ENCODE measurements at regions not wholly inside any gene's neighbourhood (a gene's known extent, or its start where the extent isn't known, plus 50 kb on each side); places are given as distances from the start of the nearest gene placed in this dataset.
A peak's percentile ranks its signal among the peaks of the same experiment; 100 is the strongest.

GRCh38 chr3:110070161-110070916, 733.0 kb upstream of the DPPA4 start:
- ATAC-seq = no peak

GRCh38 chr3:110074095-110074494, 736.7 kb upstream of the DPPA4 start:
- ATAC-seq (no peak), DNase-seq (ENCODE audit: low spot score) (no peak)

More at GRCh38 chr3:110070161-110070916, 733.0 kb upstream of the DPPA4 start:
- no peak for DNase-seq (ENCODE audit: low spot score)

GRCh38 chr3:110077093-110077492, 739.7 kb upstream of the DPPA4 start:
- ATAC-seq (no peak), DNase-seq (ENCODE audit: low spot score) (no peak)

GRCh38 chr3:110093411-110093810, 756.1 kb upstream of the DPPA4 start:
- DNase-seq (ENCODE audit: low spot score) = no peak
- no peak for ATAC-seq

GRCh38 chr3:110093812-110094401, 756.6 kb upstream of the DPPA4 start:
- no peak for ATAC-seq
- no peak for DNase-seq (ENCODE audit: low spot score)

GRCh38 chr3:110099711-110100110, 762.4 kb upstream of the DPPA4 start:
- no peak for ATAC-seq
- DNase-seq (ENCODE audit: low spot score) = no peak

GRCh38 chr3:110101361-110101760, 764.0 kb upstream of the DPPA4 start:
- ATAC-seq (no peak), DNase-seq (ENCODE audit: low spot score) (no peak)

- no peak for DNase-seq (ENCODE audit: low spot score)
- no peak for ATAC-seq
These were observed 769.5 kb upstream of the DPPA4 start for GRCh38 chr3:110106805-110107204.

GRCh38 chr3:110123946-110124345, 786.6 kb upstream of the DPPA4 start:
- DNase-seq (ENCODE audit: low spot score) (no peak), ATAC-seq (no peak)

- ATAC-seq (no peak), DNase-seq (ENCODE audit: low spot score) (no peak)
These were observed 788.7 kb upstream of the DPPA4 start for GRCh38 chr3:110126065-110126464.

- ATAC-seq = no peak
- DNase-seq (ENCODE audit: low spot score) = no peak
These were observed 796.6 kb upstream of the DPPA4 start for GRCh38 chr3:110133971-110134370.

GRCh38 chr3:110139048-110139447, 801.7 kb upstream of the DPPA4 start:
- ATAC-seq (no peak), DNase-seq (ENCODE audit: low spot score) (no peak)

GRCh38 chr3:110139821-110140220, 802.5 kb upstream of the DPPA4 start:
- DNase-seq (ENCODE audit: low spot score) = no peak

GRCh38 chr3:110149763-110150162, 812.4 kb upstream of the DPPA4 start:
- ATAC-seq (no peak), DNase-seq (ENCODE audit: low spot score) (no peak)

More at GRCh38 chr3:110139821-110140220, 802.5 kb upstream of the DPPA4 start:
- no peak for ATAC-seq

GRCh38 chr3:110157221-110157620, 819.9 kb upstream of the DPPA4 start:
- DNase-seq (ENCODE audit: low spot score) (no peak), ATAC-seq (no peak)

GRCh38 chr3:110164632-110165369, 827.5 kb upstream of the DPPA4 start:
- ATAC-seq (no peak), DNase-seq (ENCODE audit: low spot score) (no peak)

GRCh38 chr3:110165370-110165743, 828.0 kb upstream of the DPPA4 start:
- DNase-seq (ENCODE audit: low spot score) = no peak
- ATAC-seq = peak; percentile 51

GRCh38 chr3:110165753-110166152, 828.4 kb upstream of the DPPA4 start:
- peak; percentile 72 for ATAC-seq
- DNase-seq (ENCODE audit: low spot score) = no peak

- DNase-seq (ENCODE audit: low spot score) (no peak), ATAC-seq (no peak)
These were observed 829.4 kb upstream of the DPPA4 start for GRCh38 chr3:110166791-110167190.

GRCh38 chr3:110174908-110175307, 837.6 kb upstream of the DPPA4 start:
- no peak for DNase-seq (ENCODE audit: low spot score)
- no peak for ATAC-seq

- no peak for DNase-seq (ENCODE audit: low spot score)
- peak; percentile 84 for ATAC-seq
These were observed 841.6 kb upstream of the DPPA4 start for GRCh38 chr3:110178965-110179364.

- ATAC-seq (peak; percentile 95), DNase-seq (ENCODE audit: low spot score) (peak; percentile 43)
These were observed 843.4 kb upstream of the DPPA4 start for GRCh38 chr3:110180733-110181132.

Data from left lobe of liver (tissue), 2 donors.